Mesodermal cell (in vitro differentiated cells): ENCODE measurements at regions not wholly inside any gene's neighbourhood (a gene's known extent, or its start where the extent isn't known, plus 50 kb on each side); places are given as distances from the start of the nearest gene placed in this dataset.
"Not testable (repeated sequence)": the region's sequence is repeated elsewhere in the genome, so short reads cannot be mapped to it uniquely, and the experiment has no call there.

Experiments used
- H3K27ac ChIP-seq: 2 replicates; pipeline ENCODE4 v1.7.0; 2013; ENCODE audit warnings: mild to moderate bottlenecking, low read depth, low read length, moderate library complexity; ENCODE audit not compliant: severe bottlenecking
- H3K36me3 ChIP-seq: 2 replicates; pipeline ENCODE4 v1.7.1; 2013; ENCODE audit warnings: mild to moderate bottlenecking, low read length, moderate library complexity; ENCODE audit not compliant: control insufficient read depth, insufficient read depth
- H3K4me1 ChIP-seq: one replicate; pipeline ENCODE4 v1.7.1; 2013; ENCODE audit warnings: mild to moderate bottlenecking, low read length; ENCODE audit not compliant: insufficient read depth, control insufficient read depth, poor library complexity, severe bottlenecking
- H3K4me3 ChIP-seq: 2 replicates; pipeline ENCODE4 v1.7.0; 2013; ENCODE audit warnings: low read length, control low read depth, mild to moderate bottlenecking; ENCODE audit not compliant: insufficient read depth, poor library complexity, severe bottlenecking; ENCODE audit errors: extremely low read depth
- H3K9me3 ChIP-seq: 2 replicates; pipeline ENCODE4 v1.7.1; 2013; ENCODE audit warnings: mild to moderate bottlenecking, low read length, moderate library complexity; ENCODE audit not compliant: control insufficient read depth
- WGBS, 2 experiments: methylation state at CpG; one replicate each; pipeline ENCODE4 v1.1.5; 2013; ENCODE audit warnings: missing lambda C conversion rate in 2 of 2; ENCODE audit not compliant: insufficient coverage in 2 of 2; 5-methylcytosine and 5-hydroxymethylcytosine counted together

DNA sequence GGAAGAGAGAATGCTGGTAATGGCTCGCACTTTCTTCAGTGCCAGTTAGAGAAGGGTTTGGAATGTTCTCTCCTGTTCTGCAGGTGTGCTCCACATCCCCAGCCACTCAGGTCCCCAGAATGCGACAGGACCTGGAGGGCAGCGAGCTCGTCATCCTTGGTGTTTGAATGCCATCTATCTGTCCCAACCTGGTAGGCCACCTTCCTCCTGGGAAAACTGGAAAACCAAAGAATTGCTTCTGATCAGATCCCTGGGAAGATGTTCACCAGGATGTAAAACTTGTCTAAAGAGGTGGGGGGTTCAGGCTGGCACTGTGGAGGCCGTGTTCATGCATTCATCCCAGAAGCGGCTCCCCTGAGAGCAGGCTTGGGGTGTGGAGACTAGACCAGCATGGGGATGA, 379.5 kb downstream of the GLRX3 start:
- WGBS, 2 experiments: 93 to 95% methylated on average over 3 to 4 of the region's 6 CpGs
- H3K9me3 ChIP-seq: no peaks in the 10 kb centered on the region
- no peaks in the 10 kb centered on the region for H3K36me3 ChIP-seq
- H3K4me3 ChIP-seq: no peak overlapping the region
- no peak overlapping the region for H3K27ac ChIP-seq
- H3K4me1 ChIP-seq: no peaks in the 10 kb centered on the region

DNA sequence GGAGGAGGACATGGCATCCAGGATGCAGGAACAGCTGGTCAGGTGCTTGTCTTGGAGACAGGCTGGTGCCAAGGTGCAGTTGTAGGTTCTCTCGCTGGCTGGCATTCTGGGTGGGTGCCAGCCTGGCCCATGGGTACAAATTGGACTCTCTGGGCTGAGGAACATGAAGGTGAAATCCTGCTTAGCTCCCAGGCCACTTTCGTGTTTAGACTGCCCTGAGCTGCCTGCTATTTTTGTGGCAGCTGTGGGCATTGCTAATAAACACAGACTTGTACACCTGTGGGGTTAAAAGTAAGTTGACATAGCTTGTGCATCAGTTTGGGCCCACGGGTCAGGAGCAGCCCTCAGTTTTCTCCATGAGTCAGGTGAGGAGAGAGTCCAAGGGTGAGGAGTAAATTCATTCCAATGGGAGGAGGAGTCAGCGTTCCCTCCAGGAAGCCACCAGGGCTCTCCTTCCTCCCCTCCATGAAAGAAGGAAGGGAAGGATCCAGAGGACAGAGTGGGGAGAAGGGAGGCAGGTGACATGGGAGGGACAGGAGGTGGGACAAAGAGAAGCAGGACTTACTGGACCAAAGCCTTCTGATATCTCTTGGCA, 380.0 kb downstream of the GLRX3 start:
- Histone ChIP-seq H3K9me3 (no peaks in the 10 kb centered on the region), H3K4me1 (no peaks in the 10 kb centered on the region), H3K4me3 (no peak overlapping the region), H3K27ac (no peak overlapping the region), H3K36me3 (no peaks in the 10 kb centered on the region)
- 68 to 83% methylated on average over 3 to 4 of the region's 4 CpGs for WGBS, 2 experiments

DNA sequence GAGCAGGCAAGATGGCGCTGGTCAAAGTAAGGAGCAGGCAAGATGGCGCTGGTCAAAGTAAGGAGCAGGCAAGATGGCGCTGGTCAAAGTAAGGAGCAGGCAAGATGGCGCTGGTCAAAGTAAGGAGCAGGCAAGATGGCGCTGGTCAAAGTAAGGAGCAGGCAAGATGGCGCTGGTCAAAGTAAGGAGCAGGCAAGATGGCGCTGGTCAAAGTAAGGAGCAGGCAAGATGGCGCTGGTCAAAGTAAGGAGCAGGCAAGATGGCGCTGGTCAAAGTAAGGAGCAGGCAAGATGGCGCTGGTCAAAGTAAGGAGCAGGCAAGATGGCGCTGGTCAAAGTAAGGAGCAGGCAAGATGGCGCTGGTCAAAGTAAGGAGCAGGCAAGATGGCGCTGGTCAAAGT, 382.7 kb downstream of the GLRX3 start:
- H3K27ac ChIP-seq, H3K9me3 ChIP-seq, H3K4me1 ChIP-seq, H3K4me3 ChIP-seq, H3K36me3 ChIP-seq: not testable (repeated sequence)
- no CpG with 5 or more reads among the region's 13 CpGs for WGBS, 2 experiments

DNA sequence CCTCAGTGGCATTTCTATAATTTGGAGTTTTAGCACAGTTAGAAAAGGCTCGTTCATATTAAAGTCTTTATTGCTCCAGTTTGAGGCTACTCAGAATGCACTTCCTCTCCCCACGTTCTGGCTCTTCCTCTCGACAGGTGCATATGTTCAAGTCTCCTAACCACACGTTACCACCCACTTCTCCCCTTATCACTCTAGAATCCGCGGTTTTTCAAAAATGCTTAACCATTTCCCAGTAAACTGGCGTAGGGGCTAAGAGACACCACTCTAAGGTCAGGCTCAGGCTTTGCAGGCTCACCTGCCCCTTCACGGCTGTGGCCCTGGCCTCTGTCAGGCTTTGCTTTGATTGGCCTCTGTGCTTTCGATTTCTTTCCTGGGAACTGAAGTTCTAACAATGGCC, 383.6 kb downstream of the GLRX3 start:
- WGBS, 2 experiments: 84 to 92% methylated on average over 9 of the region's 9 CpGs
- no peaks in the 10 kb centered on the region for H3K36me3 ChIP-seq
- no peak overlapping the region for H3K27ac ChIP-seq
- no peak overlapping the region for H3K4me3 ChIP-seq
- no peaks in the 10 kb centered on the region for H3K9me3 ChIP-seq
- no peaks in the 10 kb centered on the region for H3K4me1 ChIP-seq

DNA sequence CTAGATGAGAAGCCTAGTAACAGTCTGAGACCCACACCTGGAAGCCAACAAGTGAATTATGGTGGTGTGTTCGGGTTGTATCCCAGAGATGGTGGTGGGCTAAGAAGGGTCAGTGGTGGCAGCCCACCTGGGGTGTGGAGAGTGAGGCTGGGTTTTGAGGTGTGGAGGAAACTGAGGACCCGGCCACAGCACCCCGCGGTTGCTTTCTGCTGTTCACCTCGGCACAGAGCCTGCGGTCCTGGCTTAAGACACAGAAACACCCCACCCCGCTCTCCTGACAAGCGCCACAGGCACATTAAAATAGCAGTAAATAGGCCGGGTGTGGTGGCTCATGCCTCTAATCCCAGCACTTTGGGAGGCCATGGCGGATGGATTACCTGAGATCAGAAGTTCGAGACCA, 395.1 kb downstream of the GLRX3 start:
- no peak overlapping the region for H3K27ac ChIP-seq
- H3K9me3 ChIP-seq: no peaks in the 10 kb centered on the region
- WGBS, 2 experiments: 83 to 93% methylated on average over 8 to 11 of the region's 11 CpGs
- no peaks in the 10 kb centered on the region for H3K36me3 ChIP-seq
- no peak overlapping the region for H3K4me3 ChIP-seq
- H3K4me1 ChIP-seq: no peaks in the 10 kb centered on the region

DNA sequence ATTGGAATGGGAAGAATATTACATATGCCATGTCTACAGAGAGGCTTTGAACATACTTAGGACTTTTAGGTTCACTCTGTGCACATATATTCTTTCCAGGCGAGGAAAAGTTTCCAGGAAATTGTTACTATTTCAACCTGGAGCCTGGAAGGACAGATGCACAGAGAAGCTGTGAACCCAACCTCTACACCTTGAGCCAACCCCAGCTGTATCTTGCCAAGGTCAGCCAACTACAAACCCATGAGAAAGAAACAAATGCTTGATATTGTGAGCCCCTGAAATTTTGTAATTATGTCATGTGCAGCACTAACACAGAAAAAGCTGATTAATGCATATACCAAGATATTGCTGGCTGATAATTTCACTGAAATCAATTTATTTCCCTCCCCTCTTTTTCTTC, 404.9 kb downstream of the GLRX3 start:
- WGBS, 2 experiments: 88% methylated on average over 1 of the region's 1 CpG; no CpG with 5 or more reads in 1 of the 2 experiments
- no peaks in the 10 kb centered on the region for H3K36me3 ChIP-seq
- H3K4me3 ChIP-seq: no peak overlapping the region
- no peaks in the 10 kb centered on the region for H3K9me3 ChIP-seq
- no peaks in the 10 kb centered on the region for H3K4me1 ChIP-seq
- no peak overlapping the region for H3K27ac ChIP-seq

DNA sequence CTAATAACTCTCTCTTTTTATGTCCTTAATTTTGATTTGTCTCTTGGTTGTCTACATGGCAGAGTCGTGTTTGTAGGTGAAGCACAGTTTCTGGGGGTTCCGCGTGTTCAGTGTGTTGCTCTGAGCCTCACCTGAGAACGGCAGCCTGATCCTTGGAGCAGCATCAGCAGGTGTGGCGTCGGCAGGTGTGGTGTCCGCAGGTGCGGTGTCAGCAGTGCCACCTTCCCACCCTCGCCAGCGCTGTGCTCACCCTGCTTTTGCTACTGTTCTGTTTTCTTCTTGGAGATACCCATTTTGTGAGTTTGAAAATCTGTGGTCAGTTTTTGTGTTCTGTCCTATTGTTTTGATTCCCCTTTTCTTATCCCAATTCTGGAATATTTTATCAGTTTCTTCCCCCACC, 406.6 kb downstream of the GLRX3 start:
- no peak overlapping the region for H3K27ac ChIP-seq
- no peaks in the 10 kb centered on the region for H3K9me3 ChIP-seq
- WGBS, 2 experiments: 71 to 84% methylated on average over 4 to 6 of the region's 10 CpGs
- H3K36me3 ChIP-seq: no peaks in the 10 kb centered on the region
- H3K4me1 ChIP-seq: no peaks in the 10 kb centered on the region
- no peak overlapping the region for H3K4me3 ChIP-seq

DNA sequence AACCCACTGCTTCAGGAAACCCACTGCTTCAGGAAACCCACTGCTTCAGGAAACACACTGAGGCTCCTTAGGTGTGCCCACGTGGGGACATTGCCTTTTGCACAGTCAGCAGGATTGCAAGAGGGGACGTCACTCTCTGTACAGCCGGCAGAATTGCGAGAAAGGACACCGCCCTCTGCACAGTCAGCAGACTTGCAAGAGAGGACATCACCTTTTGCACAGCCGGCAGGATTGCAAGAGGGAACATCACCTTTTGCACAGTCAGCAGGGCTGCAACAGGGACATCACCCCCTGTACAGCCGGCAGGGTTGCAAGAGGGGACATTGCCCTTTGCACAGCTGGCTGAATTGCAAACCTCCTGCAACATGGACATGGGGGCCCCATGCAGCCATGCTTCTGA, 407.6 kb downstream of the GLRX3 start:
- Histone ChIP-seq H3K36me3 (no peaks in the 10 kb centered on the region), H3K4me3 (no peak overlapping the region), H3K9me3 (no peaks in the 10 kb centered on the region), H3K27ac (no peak overlapping the region), H3K4me1 (no peaks in the 10 kb centered on the region)
- WGBS, 2 experiments: 77 to 82% methylated on average over 7 of the region's 7 CpGs

DNA sequence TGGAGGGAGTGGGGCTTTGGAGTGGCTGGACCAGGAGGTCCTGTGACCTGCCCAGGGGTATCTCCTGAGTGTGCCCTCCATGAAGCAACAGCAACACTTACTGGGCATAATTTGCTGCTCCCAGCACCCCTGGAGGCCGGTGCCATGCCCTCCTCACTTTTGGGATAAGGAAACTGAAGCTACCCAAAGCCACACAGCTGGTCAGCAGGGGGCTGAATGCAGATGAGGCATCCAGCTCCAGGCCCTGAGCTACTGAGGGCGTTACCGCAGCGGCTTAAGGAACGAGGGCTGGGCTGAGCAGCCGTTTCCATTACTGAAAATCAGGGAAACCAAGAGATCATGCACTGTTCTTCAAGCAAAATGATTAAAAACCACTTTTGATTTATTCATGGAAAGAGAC, 408.9 kb downstream of the GLRX3 start:
- Histone ChIP-seq H3K9me3 (no peaks in the 10 kb centered on the region), H3K36me3 (no peaks in the 10 kb centered on the region), H3K27ac (no peak overlapping the region), H3K4me1 (no peaks in the 10 kb centered on the region), H3K4me3 (no peak overlapping the region)
- WGBS, 2 experiments: 15 to 20% methylated on average over 6 of the region's 6 CpGs

DNA sequence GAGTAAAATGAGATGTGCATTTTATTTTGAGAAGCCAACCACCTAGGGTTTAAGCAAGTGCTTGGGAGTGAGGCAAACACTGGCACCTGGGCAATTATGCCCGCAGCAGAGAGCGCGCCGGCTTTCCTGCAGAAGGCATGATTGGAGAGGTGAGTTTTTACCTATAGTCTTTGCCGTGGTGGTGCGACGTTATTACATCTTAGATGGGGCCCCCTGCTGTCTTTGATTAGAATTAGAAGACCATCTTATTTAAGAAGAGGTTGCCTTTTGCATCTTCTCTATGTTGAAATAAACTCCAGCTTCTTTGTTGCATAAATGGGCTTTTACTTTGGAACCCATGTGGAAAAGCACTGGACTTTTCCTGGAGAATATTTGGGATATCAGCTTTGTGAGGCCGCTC, 409.5 kb downstream of the GLRX3 start:
- Histone ChIP-seq H3K4me1 (no peaks in the 10 kb centered on the region), H3K9me3 (no peaks in the 10 kb centered on the region), H3K27ac (no peak overlapping the region), H3K36me3 (no peaks in the 10 kb centered on the region), H3K4me3 (no peak overlapping the region)
- WGBS, 2 experiments: 75 to 85% methylated on average over 5 to 8 of the region's 8 CpGs

DNA sequence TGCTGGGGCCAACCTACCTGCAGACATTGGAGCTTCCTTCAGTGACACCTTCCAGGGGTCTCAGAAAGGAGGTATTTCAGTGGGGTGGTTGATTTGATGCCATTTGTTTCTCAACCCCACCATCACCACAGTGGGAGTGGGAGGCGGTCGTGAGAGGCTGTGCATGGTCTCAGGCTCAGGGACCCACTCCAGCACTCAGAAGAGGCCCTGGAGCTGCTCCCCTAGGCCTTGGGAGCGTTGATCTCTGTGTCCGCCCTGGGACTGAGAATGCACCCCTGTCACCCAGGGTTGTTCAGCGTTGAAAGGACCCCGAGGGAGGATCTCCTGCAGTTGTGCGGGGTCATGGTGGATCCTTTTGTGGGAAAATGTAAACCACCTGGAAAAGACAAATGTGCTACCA, 410.6 kb downstream of the GLRX3 start:
- no peaks in the 10 kb centered on the region for H3K36me3 ChIP-seq
- H3K4me3 ChIP-seq: no peak overlapping the region
- no peaks in the 10 kb centered on the region for H3K4me1 ChIP-seq
- H3K9me3 ChIP-seq: no peaks in the 10 kb centered on the region
- H3K27ac ChIP-seq: no peak overlapping the region
- WGBS, 2 experiments: 96 to 98% methylated on average over 4 to 7 of the region's 7 CpGs
